ENCODE measurements at regions not wholly inside any gene's neighbourhood (a gene's known extent, or its start where the extent isn't known, plus 50 kb on each side); places are given as distances from the start of the nearest gene placed in this dataset.

GRCh38 chr19:32206065-32206464 is 139.3 kb upstream of the ZNF507 start:
- TF ChIP-seq ELF1 (CRISPR knock-in tag; IDR thresholded peaks at IDR 0.05) (no peak), ZUFSP (CRISPR knock-in tag; IDR thresholded peaks at IDR 0.05; ENCODE audit: borderline replicate concordance) (no peak), ATF3 (CRISPR knock-in tag; IDR thresholded peaks at IDR 0.05) (no peak), TP53 (CRISPR knock-in tag; conservative IDR thresholded peaks at IDR 0.05) (no peak), HOXA7 (CRISPR knock-in tag; IDR thresholded peaks at IDR 0.05) (no peak), ZNF441 (CRISPR knock-in tag; IDR thresholded peaks at IDR 0.05; ENCODE audit: borderline replicate concordance) (no peak), TARDBP (CRISPR knock-in tag; IDR thresholded peaks at IDR 0.05) (no peak), CC2D1A (CRISPR knock-in tag; IDR thresholded peaks at IDR 0.05) (no peak), CTCF (CRISPR knock-in tag; IDR thresholded peaks at IDR 0.05) (no peak)

Measured in HepG2 (cell line).